Keratinocyte (primary cell): ENCODE measurements at regions not wholly inside any gene's neighbourhood (a gene's known extent, or its start where the extent isn't known, plus 50 kb on each side); places are given as distances from the start of the nearest gene placed in this dataset.
"Not testable (repeated sequence)": the region's sequence is repeated elsewhere in the genome, so short reads cannot be mapped to it uniquely, and the experiment has no call there.

ENCODE experiments used
- DNase-seq: peaks from one replicate; pipeline ENCODE4 v3.0.0-alpha.2; 2011; ENCODE audit warnings: low read depth, missing footprints, low spot score
- FAIRE-seq: peaks from 2 replicates; lab custom pipeline; 2011; peaks lifted over from hg19 to GRCh38; lab: Jason Lieb, UNC
- H2AFZ ChIP-seq: 2 replicates; pipeline ENCODE4 v1.6.0; 2012; ENCODE audit warnings: low read length, control low read depth, inconsistent platforms; ENCODE audit not compliant: control insufficient read depth
- H3K27ac ChIP-seq: 2 replicates; pipeline ENCODE4 v1.5.1; 2011; ENCODE audit warnings: low read length; ENCODE audit not compliant: control insufficient read depth, insufficient read depth
- H3K27me3 ChIP-seq: 3 replicates; pipeline ENCODE4 v1.6.0; 2011; ENCODE audit warnings: low read length; ENCODE audit not compliant: control insufficient read depth, insufficient read depth; ENCODE audit errors: extremely low read depth
- H3K36me3 ChIP-seq, 2 experiments: 2 replicates in 1 of 2; 3 replicates in 1 of 2; pipeline ENCODE4 v1.5.1; 2011; ENCODE audit warnings: low read length in 2 of 2, mild to moderate bottlenecking in 1 of 2; ENCODE audit not compliant: control insufficient read depth in 2 of 2, insufficient read depth in 2 of 2; ENCODE audit errors: extremely low read depth in 1 of 2
- H3K4me1 ChIP-seq: 3 replicates; pipeline ENCODE4 v1.5.1; 2011; ENCODE audit warnings: low read length; ENCODE audit not compliant: control insufficient read depth, insufficient read depth; ENCODE audit errors: extremely low read depth
- H3K4me2 ChIP-seq: 3 replicates; pipeline ENCODE4 v1.6.0; 2011; ENCODE audit warnings: low read depth, low read length; ENCODE audit not compliant: control insufficient read depth, insufficient read depth; ENCODE audit errors: extremely low read depth
- H3K4me3 ChIP-seq, 3 experiments: fragments of 200-600 bp in 1 of 3; sonication (generic) in 1 of 3; 2 replicates in 2 of 3; 3 replicates in 1 of 3; pipeline ENCODE4 v1.5.1; 2011 to 2016; ENCODE audit warnings: low read length in 3 of 3, mild to moderate bottlenecking in 3 of 3, control low read depth in 2 of 3, inconsistent platforms in 1 of 3, low read depth in 1 of 3, mixed read lengths in 1 of 3, mixed run types in 1 of 3, moderate library complexity in 1 of 3; ENCODE audit not compliant: control insufficient read depth in 2 of 3, insufficient read depth in 2 of 3; ENCODE audit errors: extremely low read depth in 1 of 3
- H3K79me2 ChIP-seq: 2 replicates; pipeline ENCODE4 v1.6.0; 2012; ENCODE audit warnings: low read length; ENCODE audit not compliant: control insufficient read depth, insufficient read depth
- H3K9ac ChIP-seq: 3 replicates; pipeline ENCODE4 v1.6.0; 2011; ENCODE audit warnings: low read length; ENCODE audit not compliant: control insufficient read depth, insufficient read depth; ENCODE audit errors: extremely low read depth
- H3K9me1 ChIP-seq: 3 replicates; pipeline ENCODE4 v1.6.0; 2011; ENCODE audit warnings: low read length; ENCODE audit not compliant: control insufficient read depth, insufficient read depth; ENCODE audit errors: extremely low read depth
- H3K9me3 ChIP-seq: 2 replicates; pipeline ENCODE4 v1.5.1; 2012; ENCODE audit warnings: low read depth, low read length; ENCODE audit not compliant: control insufficient read depth
- H4K20me1 ChIP-seq: 3 replicates; pipeline ENCODE4 v1.6.0; 2011; ENCODE audit warnings: low read length; ENCODE audit not compliant: control insufficient read depth, insufficient read depth; ENCODE audit errors: extremely low read depth
- CTCF ChIP-seq, 3 experiments: IDR thresholded peaks in 1 of 3; conservative IDR thresholded peaks in 1 of 3; optimal IDR thresholded peaks in 1 of 3; 2 replicates in 2 of 3; 3 replicates in 1 of 3; pipeline versions ENCODE3 to v1.5.1; 2011; ENCODE audit warnings: low read length in 3 of 3, mild to moderate bottlenecking in 3 of 3, moderate library complexity in 2 of 3, control low read depth in 1 of 3, inconsistent platforms in 1 of 3; ENCODE audit not compliant: insufficient read depth in 2 of 3; ENCODE audit errors: extremely low read depth in 1 of 3
- EZH2 ChIP-seq: IDR thresholded peaks from one replicate; pipeline ENCODE4 v1.6.1; 2012; ENCODE audit warnings: inconsistent platforms, mild to moderate bottlenecking, low read length, moderate library complexity
- dilution Hi-C: fragments of 300-500 bp; cut with MboI; formaldehyde crosslinking; loops from one replicate; pipeline ENCODE4 v1.7.0; 2020; ENCODE audit warnings: low sequenced_read_pairs; ENCODE audit not compliant: extremely low pct_ligation_motif_present

GRCh38 chr5:82509762-82510161, 231.6 kb upstream of the RPS23 start:
- Histone ChIP-seq H2AFZ (no peak overlapping the region), H3K9me3 (no peaks in the 10 kb centered on the region), H3K9ac (no peak overlapping the region), H3K9me1 (no peaks in the 10 kb centered on the region), H3K27ac (no peak overlapping the region), H3K4me1 (no peaks in the 10 kb centered on the region), H3K4me3 (no peak overlapping the region), H3K36me3 (no peaks in the 10 kb centered on the region), H3K4me2 (no peak overlapping the region), H4K20me1 (no peaks in the 10 kb centered on the region), H3K27me3 (no peaks in the 10 kb centered on the region), H3K79me2 (no peaks in the 10 kb centered on the region)
- FAIRE-seq (no peak), DNase-seq (no peak)
- TF ChIP-seq CTCF (optimal IDR thresholded peaks at IDR 0.05 in 1 of 3, IDR thresholded peaks at IDR 0.05 in 1 of 3, conservative IDR thresholded peaks at IDR 0.05 in 1 of 3; ENCODE audit: extremely low read depth in 1 of 3, insufficient read depth in 2 of 3, low read length in 3 of 3): no peak
- TF ChIP-seq EZH2: no peak
- dilution Hi-C loops: no loop called here

- H3K9me1 ChIP-seq, dilution Hi-C loops, H3K4me2 ChIP-seq, FAIRE-seq, H3K4me3 ChIP-seq, H3K9me3 ChIP-seq, H2AFZ ChIP-seq, H3K27me3 ChIP-seq, H3K36me3 ChIP-seq, H3K9ac ChIP-seq, H3K27ac ChIP-seq, DNase-seq, H4K20me1 ChIP-seq, H3K4me1 ChIP-seq, H3K79me2 ChIP-seq: not testable (repeated sequence)
Observed at GRCh38 chr5:82506390-82506789, 228.2 kb upstream of the RPS23 start.

GRCh38 chr5:82499725-82500244, 221.6 kb upstream of the RPS23 start:
- dilution Hi-C loops: no loop called here

More at GRCh38 chr5:82499725-82500244, 221.6 kb upstream of the RPS23 start:
- no peaks in the 10 kb centered on the region for H3K4me1 ChIP-seq
- FAIRE-seq: no peak
- no peak for DNase-seq
- H3K9ac ChIP-seq: no peak overlapping the region
- H3K9me1 ChIP-seq: no peaks in the 10 kb centered on the region
- H3K4me2 ChIP-seq: no peak overlapping the region
- no peak overlapping the region for H3K27ac ChIP-seq
- TF ChIP-seq EZH2: no peak
- TF ChIP-seq CTCF (optimal IDR thresholded peaks at IDR 0.05 in 1 of 3, IDR thresholded peaks at IDR 0.05 in 1 of 3, conservative IDR thresholded peaks at IDR 0.05 in 1 of 3; ENCODE audit: extremely low read depth in 1 of 3, insufficient read depth in 2 of 3, low read length in 3 of 3): no peak
- H3K4me3 ChIP-seq: no peak overlapping the region
- no peaks in the 10 kb centered on the region for H3K36me3 ChIP-seq
- no peaks in the 10 kb centered on the region for H3K27me3 ChIP-seq
- H4K20me1 ChIP-seq: no peaks in the 10 kb centered on the region
- H3K9me3 ChIP-seq: no peaks in the 10 kb centered on the region
- no peak overlapping the region for H2AFZ ChIP-seq
- no peaks in the 10 kb centered on the region for H3K79me2 ChIP-seq
